ENCODE measurements at regions not wholly inside any gene's neighbourhood (a gene's known extent, or its start where the extent isn't known, plus 50 kb on each side); places are given as distances from the start of the nearest gene placed in this dataset.

GRCh38 chr1:190738317-190738716 lies 260.7 kb upstream of the BRINP3 start:
- Mint-ChIP-seq H3K36me3 (ENCODE audit: insufficient read depth) (no peaks in the 10 kb centered on the region), H3K4me3 (ENCODE audit: low read depth) (no peak overlapping the region), H3K27ac (no peak overlapping the region), H3K4me1 (ENCODE audit: low read depth) (peaks cover 5% of the 10 kb centered on the region), H3K27me3 (no peaks in the 10 kb centered on the region), H3K9me3 (ENCODE audit: low read depth) (no peaks in the 10 kb centered on the region)
- no peak for TF ChIP-seq CTCF (IDR thresholded peaks at IDR 0.05; ENCODE audit: unreplicated experiment)
- no peak for DNase-seq (ENCODE audit: low spot score, unreplicated experiment)

DNA sequence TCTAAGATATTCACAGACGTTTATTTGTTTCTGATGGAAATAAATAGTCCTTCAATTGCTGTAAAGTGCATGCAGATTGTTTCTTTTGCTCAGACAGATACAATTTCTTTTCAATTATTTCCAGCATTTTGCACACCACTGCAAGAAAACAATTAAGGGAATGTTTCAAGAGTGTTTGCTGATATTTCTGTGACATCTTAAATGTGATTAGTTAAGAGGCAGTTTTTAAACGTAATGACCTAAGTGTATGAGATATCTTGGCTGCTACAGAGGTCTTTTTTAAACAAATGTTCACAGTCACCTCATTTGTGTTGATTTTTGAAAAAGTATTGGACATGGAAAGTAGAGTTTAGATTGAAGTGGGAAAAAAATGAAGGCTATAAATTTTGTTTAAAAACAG lies 262.3 kb upstream of the BRINP3 start:
- peaks cover 5% of the 10 kb centered on the region for H3K4me1 Mint-ChIP-seq (ENCODE audit: low read depth)
- H3K27ac Mint-ChIP-seq = no peak overlapping the region
- DNase-seq (ENCODE audit: low spot score, unreplicated experiment) = no peak
- H3K27me3 Mint-ChIP-seq = no peaks in the 10 kb centered on the region
- no peak for TF ChIP-seq CTCF (IDR thresholded peaks at IDR 0.05; ENCODE audit: unreplicated experiment)
- no peak overlapping the region for H3K4me3 Mint-ChIP-seq (ENCODE audit: low read depth)
- H3K36me3 Mint-ChIP-seq (ENCODE audit: insufficient read depth) = no peaks in the 10 kb centered on the region
- H3K9me3 Mint-ChIP-seq (ENCODE audit: low read depth) = no peaks in the 10 kb centered on the region

GRCh38 chr1:190747704-190748103 lies 270.0 kb upstream of the BRINP3 start:
- TF ChIP-seq CTCF (IDR thresholded peaks at IDR 0.05; ENCODE audit: unreplicated experiment) = no peak

GRCh38 chr1:190752131-190752530 lies 274.5 kb upstream of the BRINP3 start:
- no peaks in the 10 kb centered on the region for H3K9me3 Mint-ChIP-seq (ENCODE audit: low read depth)
- DNase-seq (ENCODE audit: low spot score, unreplicated experiment) = no peak
- no peaks in the 10 kb centered on the region for H3K27me3 Mint-ChIP-seq
- TF ChIP-seq CTCF (IDR thresholded peaks at IDR 0.05; ENCODE audit: unreplicated experiment) = no peak
- no peak overlapping the region for H3K27ac Mint-ChIP-seq
- no peaks in the 10 kb centered on the region for H3K4me1 Mint-ChIP-seq (ENCODE audit: low read depth)
- H3K4me3 Mint-ChIP-seq (ENCODE audit: low read depth) = no peak overlapping the region
- H3K36me3 Mint-ChIP-seq (ENCODE audit: insufficient read depth) = no peaks in the 10 kb centered on the region

More at GRCh38 chr1:190747704-190748103, 270.0 kb upstream of the BRINP3 start:
- Mint-ChIP-seq H3K27ac (no peak overlapping the region), H3K4me3 (ENCODE audit: low read depth) (no peak overlapping the region), H3K4me1 (ENCODE audit: low read depth) (no peaks in the 10 kb centered on the region), H3K36me3 (ENCODE audit: insufficient read depth) (no peaks in the 10 kb centered on the region), H3K9me3 (ENCODE audit: low read depth) (no peaks in the 10 kb centered on the region), H3K27me3 (no peaks in the 10 kb centered on the region)
- DNase-seq (ENCODE audit: low spot score, unreplicated experiment) = no peak

GRCh38 chr1:190754666-190755065 lies 277.0 kb upstream of the BRINP3 start:
- Mint-ChIP-seq H3K4me1 (ENCODE audit: low read depth) (no peaks in the 10 kb centered on the region), H3K27me3 (no peaks in the 10 kb centered on the region), H3K36me3 (ENCODE audit: insufficient read depth) (no peaks in the 10 kb centered on the region), H3K4me3 (ENCODE audit: low read depth) (no peak overlapping the region), H3K27ac (no peak overlapping the region), H3K9me3 (ENCODE audit: low read depth) (no peaks in the 10 kb centered on the region)
- DNase-seq (ENCODE audit: low spot score, unreplicated experiment) = no peak
- TF ChIP-seq CTCF (IDR thresholded peaks at IDR 0.05; ENCODE audit: unreplicated experiment) = no peak

Data from progenitor cell of endocrine pancreas (in vitro differentiated cells).